Stimulated activated CD8-positive, alpha-beta memory T cell treated with anti-CD3 and anti-CD28 coated beads, Interleukin-4, amount 100 ng/mL, for 1 hour (primary cell): ENCODE measurements at regions not wholly inside any gene's neighbourhood (a gene's known extent, or its start where the extent isn't known, plus 50 kb on each side); places are given as distances from the start of the nearest gene placed in this dataset.
"Not testable (repeated sequence)": the region's sequence is repeated elsewhere in the genome, so short reads cannot be mapped to it uniquely, and the experiment has no call there.

Source experiments
- DNase-seq, 2 donors: peaks; one replicate each; pipeline ENCODE4 v3.0.0-alpha.2; 2020; ENCODE audit warnings: low read depth in 2 of 2, low spot score in 1 of 2

GRCh38 chr14:87260460-87260859 is 732.5 kb downstream of the GALC start:
- DNase-seq: no peak

- no peak for DNase-seq
Measured at GRCh38 chr14:87257421-87257820, 735.6 kb downstream of the GALC start.

GRCh38 chr14:87255058-87255457 is 737.9 kb downstream of the GALC start:
- no peak for DNase-seq

GRCh38 chr14:87254331-87254874 is 738.6 kb downstream of the GALC start:
- DNase-seq: no peak

GRCh38 chr14:87253791-87254190 is 739.2 kb downstream of the GALC start:
- not testable (repeated sequence) for DNase-seq

GRCh38 chr14:87252103-87252502 is 740.9 kb downstream of the GALC start:
- no peak for DNase-seq

- DNase-seq: no peak
Measured at GRCh38 chr14:87251011-87251410, 742.0 kb downstream of the GALC start.

GRCh38 chr14:87241018-87241768 is 751.8 kb downstream of the GALC start:
- no peak for DNase-seq

GRCh38 chr14:87240319-87240718 is 752.7 kb downstream of the GALC start:
- DNase-seq: not testable (repeated sequence)

GRCh38 chr14:87233806-87234384 is 759.1 kb downstream of the GALC start:
- DNase-seq: no peak

- DNase-seq: no peak
Measured at GRCh38 chr14:87233266-87233665, 759.7 kb downstream of the GALC start.

- DNase-seq: no peak
Measured at GRCh38 chr14:87231336-87232026, 761.5 kb downstream of the GALC start.

- DNase-seq: no peak
Measured at GRCh38 chr14:87230726-87231125, 762.3 kb downstream of the GALC start.

GRCh38 chr14:87229131-87229530 is 763.9 kb downstream of the GALC start:
- DNase-seq: no peak

- no peak for DNase-seq
Measured at GRCh38 chr14:87217023-87217422, 776.0 kb downstream of the GALC start.

- no peak for DNase-seq
Measured at GRCh38 chr14:87214558-87214957, 778.4 kb downstream of the GALC start.

- no peak for DNase-seq
Measured at GRCh38 chr14:87207756-87208155, 785.2 kb downstream of the GALC start.

GRCh38 chr14:87205811-87206210 is 787.2 kb downstream of the GALC start:
- no peak for DNase-seq

GRCh38 chr14:87203346-87203745 is 789.6 kb downstream of the GALC start:
- no peak for DNase-seq

- no peak for DNase-seq
Measured at GRCh38 chr14:87199381-87199780, 793.6 kb downstream of the GALC start.

GRCh38 chr14:87196436-87196835 is 796.5 kb downstream of the GALC start:
- DNase-seq: no peak

GRCh38 chr14:87187786-87188185 is 805.2 kb downstream of the GALC start:
- no peak for DNase-seq
